ENCODE measurements at regions not wholly inside any gene's neighbourhood (a gene's known extent, or its start where the extent isn't known, plus 50 kb on each side); places are given as distances from the start of the nearest gene placed in this dataset.

DNA sequence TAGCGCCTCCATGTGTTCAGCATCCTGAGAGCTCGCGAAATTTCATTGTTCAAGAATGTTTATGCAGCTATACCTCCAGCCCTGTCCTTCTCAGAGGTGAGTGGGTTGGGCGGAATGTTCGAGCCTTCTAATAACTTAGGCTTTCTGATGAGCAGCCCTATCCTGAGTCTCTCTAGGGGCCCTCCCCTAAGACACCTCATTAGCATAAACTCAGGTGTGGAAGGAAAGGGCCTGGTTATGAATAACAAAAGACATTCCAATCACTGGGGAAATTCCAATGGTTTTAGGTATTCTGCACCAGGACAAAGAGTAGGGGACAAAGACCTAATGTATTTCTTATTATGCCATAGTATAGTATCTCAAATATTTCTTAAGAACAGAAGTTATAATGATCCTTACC, 138.1 kb upstream of the PDZRN3 start:
- intact Hi-C loops (cut with micrococcal nuclease) = no loop called here

DNA sequence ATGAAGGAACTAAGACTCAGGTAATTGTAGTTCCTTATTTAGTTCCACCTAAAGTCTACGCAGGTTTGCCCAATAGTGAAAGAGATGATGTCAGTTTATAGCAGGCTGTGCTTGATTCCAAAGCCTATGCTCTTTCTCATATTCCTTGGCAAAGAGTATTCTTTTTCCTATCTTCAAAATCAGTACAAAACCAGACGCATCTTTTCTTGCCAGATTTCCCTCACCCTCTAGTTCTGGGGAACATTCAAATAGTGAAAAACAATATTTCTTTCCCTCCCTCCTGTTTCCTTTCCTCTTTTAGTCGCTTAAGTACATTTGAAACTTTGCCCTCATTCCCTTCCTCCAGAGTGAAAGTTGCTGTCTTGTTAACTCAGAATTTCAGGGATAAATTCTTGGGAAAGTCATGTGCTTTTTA, 134.6 kb upstream of the PDZRN3 start:
- intact Hi-C loops (cut with micrococcal nuclease) = no loop called here

DNA sequence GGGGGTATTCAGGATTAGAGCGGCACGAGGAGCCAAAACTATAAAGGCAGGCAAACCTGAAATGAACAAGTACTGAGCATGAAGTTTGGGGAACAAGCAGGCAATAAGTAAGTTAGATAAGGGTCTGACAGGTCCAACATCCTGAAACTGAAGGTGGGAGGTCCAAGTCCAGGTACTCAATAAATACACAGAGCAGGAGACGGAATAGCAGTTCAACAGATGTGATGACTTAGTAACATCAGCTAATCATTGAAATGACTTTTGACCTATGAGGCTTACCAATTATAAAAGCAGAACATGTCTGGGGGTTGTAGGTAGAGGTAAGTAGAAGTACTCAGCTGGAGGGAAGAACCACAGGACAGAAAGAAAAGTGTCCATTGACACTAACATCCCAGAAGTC, 132.8 kb upstream of the PDZRN3 start:
- intact Hi-C loops (cut with micrococcal nuclease) = no loop called here

DNA sequence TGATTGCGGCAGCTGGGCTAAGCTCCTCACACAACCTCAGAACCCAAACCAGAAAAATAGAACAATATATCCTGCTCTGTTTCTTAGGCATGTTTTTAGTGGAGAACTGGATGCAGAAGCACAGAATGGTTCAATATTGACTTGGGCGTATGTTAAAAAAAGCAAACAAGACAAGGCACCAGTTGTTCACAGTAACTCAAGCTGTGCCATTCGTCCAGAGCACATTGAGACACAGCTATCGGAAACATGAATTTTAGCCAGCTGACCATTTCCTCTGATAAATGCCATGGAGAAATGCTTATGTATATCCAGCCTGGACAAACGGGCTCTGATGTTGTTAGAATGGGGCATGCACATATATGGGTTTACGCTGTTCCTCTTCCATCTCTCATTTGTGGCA, 129.2 kb upstream of the PDZRN3 start:
- intact Hi-C loops (cut with micrococcal nuclease) = no loop called here

DNA sequence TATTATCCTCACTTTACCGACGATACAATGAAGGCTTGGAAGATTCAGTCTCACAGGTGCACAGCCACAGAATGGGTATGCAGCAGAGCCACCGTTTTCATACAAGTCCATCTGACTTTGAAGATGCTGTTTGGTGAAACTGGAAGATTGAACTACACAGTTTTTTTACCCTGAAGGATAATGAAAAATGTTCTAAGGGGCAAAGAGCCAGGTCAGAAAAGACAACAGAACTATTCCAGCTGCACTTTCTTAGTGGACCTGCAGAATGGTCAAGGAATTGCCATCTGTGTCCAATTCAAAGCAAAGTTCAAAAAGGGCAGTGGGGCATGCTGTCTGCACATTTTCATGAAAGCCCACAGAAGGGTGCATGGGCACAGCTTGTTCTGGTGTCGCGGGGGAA, 127.6 kb upstream of the PDZRN3 start:
- intact Hi-C loops (cut with micrococcal nuclease) = no loop called here

DNA sequence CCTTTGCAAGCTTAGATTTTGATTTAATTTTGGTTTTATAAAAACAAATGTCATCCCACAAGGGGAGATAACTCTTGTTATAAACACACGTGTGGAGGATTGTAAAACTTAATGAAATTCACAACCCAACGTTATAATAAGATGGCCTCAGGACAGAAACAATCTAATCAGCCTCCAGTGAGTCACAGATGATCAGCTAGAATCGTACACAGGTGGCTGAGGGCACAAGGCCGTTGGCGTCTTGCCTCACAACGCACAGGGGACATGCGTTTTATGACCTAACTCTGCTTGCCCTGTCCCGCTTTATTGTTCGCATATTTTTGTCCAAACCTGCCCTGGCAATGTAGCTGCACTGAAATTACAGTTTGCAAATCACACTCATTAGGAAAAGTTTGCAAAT, 121.9 kb upstream of the PDZRN3 start:
- intact Hi-C loops (cut with micrococcal nuclease) = no loop called here

DNA sequence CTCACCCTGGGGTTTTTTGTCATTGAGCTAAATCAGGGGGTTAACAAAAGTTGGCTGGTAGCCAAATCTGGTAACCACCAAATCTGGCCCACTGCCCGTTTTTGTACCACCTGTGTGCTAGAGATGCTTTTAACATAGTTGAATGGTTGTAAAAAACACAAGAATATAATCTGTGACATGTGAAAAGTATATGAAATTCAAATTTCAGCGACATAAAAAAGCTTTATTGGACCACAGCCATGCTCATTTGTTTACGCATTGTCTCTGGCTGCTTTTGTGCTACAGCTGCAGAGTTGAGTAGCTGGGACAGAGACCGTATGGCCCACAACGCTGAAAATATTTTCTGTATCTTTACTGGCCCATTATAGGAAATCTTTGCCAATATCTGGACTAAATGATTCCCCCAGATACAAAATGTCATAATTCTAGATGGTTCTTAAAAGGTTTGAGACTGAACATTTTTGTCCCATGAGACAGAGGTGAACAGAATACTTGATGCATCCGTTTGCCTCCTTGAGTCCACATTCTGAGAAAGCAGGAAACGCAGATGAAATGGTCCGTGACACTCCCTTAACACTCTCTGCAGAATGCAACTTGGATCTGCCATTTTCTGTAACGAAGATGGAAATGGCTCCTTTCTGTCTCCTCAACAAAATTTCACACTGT, 120.9 kb upstream of the PDZRN3 start:
- intact Hi-C loops (cut with micrococcal nuclease) = no loop called here

DNA sequence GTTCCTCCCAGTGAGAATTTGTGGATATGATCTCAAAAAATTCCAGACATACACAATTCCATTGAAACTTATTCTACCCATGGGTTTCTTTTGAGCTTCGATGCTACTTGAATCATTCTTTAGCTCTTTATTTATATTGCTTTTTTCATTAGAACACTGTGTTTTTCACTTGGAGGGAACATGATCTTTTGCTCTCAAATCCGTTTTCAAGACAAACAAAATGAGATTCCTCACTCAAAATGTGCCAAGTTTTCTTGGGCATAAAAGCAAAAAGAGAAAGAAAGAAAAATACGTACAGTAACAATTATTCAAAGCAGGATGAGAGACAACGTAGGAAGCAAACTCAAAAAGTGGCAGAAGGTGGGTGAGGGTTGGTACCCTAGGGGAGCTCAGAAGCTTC, 118.8 kb upstream of the PDZRN3 start:
- intact Hi-C loops (cut with micrococcal nuclease) = no loop called here

DNA sequence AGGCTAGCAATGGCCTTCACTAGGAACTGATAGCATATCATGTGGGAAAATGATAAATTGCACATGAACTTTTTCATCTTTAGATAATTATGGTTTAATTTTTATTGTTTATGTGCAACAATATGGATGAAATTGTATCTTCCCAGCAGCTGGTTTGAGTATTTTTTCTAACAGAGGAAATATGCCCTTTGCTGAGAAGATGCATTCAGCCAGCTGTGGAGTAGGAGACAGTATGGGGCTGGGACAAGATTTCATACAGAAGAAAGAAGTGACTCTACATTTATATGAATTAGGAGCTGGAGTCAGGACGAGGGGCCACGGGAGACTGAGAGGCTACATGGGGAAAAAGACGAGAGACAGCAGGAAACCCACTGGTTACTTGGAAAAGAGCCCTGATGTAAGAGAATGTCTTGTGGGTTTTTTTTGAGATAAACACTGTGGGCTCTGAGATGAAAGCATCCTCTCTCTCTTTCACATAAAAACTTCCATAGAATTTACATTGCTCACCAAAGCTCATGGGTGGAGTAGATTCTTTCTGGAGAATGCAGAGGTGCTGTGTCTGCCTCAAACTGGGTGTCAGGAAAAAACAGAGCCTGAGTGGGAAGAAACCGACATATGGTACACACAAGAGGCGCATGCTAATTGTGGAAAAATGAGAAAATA, 115.2 kb upstream of the PDZRN3 start:
- intact Hi-C loops (cut with micrococcal nuclease) = no loop called here

DNA sequence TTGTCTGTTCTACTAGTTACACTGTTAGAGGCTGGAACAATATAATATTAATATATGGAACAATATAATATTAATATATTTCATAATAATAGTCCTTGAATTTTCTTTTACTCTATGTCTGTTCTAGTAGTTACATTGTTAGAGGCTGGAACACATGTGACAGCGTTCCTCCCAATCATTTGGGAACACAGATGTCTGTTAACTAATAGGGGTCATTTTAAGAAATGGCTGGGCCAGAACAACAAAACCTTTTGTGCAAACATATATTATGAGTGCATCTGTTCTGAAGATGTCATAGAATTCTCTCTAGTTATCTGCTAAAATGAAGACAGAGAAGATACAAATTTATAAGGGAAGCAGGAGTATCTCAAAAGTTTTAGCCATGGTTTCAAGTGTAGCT, 114.0 kb upstream of the PDZRN3 start:
- intact Hi-C loops (cut with micrococcal nuclease) = no loop called here

DNA sequence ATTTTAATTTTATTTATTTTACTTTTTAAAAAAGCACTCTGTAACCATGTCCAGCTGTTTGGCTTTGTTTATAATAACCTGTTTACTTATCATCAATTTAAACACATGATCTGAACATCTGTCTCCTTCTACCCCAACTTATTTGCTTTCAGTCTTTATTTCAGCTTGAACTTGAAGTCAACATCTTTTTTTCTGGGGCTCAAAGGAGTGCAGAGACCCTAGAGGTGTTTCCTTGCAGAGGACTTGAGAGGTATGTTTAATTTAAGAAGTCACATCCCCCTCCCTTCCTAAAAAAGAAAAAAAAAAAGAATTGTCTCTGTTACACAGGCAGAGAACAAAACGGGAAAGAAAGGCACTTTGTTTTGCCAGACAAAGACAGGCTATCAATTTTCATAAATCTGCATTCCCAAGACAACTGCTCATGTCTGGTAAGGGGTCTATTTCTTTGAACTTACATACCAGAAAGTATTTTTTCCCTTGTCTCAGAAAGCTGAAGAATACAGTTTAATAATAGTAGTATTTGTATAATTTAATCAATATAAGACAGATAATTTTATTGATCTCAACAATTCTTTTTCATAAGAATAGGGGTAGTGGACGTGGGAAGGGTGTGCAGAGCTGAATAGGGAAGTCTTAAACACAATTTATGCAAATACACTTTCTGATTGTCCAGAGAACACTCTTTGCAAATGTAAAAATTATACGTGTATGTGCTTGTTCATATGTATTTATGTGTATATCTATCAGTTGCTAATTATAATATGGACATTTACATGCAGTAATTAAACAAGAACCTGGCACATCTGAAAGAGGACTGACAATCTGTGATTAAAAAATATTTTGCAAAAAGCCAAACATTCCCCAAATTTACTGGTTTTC, 109.7 kb upstream of the PDZRN3 start:
- intact Hi-C loops (cut with micrococcal nuclease) = no loop called here

DNA sequence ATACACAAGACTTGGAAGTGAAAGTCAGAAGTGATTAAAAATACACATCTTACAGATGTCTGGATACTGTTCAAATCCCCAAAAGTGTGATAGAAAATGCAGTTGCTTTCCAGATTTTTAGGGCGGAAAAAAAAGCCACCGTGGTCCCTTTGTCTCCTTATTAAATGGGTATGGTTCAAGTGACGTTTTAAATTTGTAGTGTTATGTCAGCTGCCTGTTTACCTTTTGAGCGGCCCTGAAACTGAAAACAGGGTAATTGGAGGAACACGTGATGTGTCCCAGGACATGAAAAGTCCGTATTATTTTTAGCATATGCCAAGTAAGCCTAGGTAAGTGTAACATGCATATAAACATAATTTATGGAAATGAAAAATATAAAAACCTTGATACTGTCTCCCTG, 109.0 kb upstream of the PDZRN3 start:
- intact Hi-C loops (cut with micrococcal nuclease) = no loop called here

DNA sequence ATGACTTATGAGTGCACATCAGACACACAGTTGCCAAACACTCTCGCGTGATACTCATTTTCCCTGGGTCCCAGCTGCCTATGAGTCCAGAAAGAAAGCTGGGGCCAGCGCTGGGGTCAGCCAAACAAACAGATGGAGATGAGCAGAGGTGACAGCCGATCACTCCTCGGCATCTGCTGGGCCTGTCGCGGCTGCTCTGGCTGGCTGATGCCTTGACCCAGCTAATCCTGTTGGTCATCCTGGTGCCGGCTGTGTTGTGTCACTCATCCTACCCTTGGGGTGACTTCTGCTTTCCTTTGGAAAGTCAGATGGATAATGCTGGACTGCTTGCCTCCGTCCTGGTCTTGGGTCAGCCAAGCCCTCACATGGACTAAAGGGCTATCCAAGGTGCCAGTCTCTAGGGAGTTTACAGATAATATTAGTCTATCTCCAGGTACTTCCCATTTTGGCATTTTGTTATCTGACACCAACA, 105.3 kb upstream of the PDZRN3 start:
- intact Hi-C loops (cut with micrococcal nuclease) = no loop called here

DNA sequence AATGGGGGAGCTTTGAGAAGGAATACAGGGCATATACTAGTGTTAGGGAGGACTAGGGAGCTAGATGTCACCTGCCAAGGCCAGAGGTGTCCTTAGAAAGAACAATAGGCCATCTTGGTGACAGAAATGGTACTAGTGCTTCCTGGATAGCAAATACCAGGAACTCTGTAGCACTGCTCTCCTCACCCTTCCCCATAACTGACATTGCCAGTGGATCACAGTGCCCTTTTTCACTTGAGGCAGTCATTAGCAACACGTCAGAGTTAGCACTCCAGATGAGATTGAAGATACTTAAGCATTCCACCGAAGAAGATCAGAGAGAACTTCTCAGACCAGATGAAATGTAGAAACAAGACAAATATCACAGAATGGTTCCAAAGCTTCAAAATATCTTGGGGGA, 103.1 kb upstream of the PDZRN3 start:
- intact Hi-C loops (cut with micrococcal nuclease) = no loop called here

DNA sequence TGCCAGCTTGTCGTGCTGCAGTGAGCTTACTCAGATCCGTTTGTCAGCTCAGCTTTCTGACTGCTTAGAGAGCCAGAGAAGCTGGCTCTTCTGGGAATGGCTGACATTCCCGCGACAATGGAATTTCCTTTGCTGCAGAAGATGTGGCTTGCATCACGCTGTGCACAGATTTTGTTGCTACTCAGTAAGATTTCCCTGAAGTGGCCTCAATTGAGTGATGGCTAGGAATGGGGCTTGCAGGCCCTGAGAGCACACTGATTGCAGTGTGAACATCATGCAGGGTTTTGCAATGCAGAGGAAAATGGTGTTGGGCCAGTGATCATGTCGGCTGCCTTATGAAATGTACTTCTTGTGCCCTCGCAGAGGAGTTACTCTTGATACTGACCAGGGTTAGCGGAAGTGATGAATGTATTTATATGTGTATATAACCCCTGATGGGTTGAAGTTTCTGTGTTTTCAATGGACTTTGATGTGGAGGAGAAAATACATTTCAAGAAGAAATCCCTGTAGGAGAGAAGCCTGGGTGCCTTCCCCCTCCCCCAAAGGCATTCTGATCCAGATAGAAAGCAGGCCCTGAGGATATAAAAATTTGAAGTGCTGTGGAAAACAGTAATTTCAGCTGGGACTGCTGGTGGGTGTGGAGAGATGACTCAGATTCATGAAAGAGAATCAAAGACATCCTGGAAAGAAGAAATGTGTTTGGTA, 102.5 kb upstream of the PDZRN3 start:
- intact Hi-C loops (cut with micrococcal nuclease) = no loop called here

DNA sequence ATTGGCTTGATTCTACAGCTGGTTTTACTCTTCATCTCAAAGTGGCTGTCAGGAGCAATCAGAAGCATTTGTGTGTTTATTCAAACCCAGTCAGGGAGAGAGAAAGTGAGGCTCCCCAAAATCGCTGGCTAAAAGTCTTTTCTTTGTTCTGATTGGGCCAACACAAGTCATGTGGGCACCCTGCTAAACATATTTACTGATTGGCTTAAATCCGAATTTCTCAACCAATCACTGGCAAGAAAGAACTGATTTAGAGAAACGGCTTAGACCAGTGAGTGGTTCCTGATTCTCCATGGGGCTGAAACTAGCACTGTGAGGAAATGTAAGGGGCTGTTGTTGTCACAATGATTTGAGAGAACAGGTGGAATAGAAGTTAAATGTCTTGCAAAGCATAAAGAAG, 98.9 kb upstream of the PDZRN3 start:
- intact Hi-C loops (cut with micrococcal nuclease) = no loop called here

DNA sequence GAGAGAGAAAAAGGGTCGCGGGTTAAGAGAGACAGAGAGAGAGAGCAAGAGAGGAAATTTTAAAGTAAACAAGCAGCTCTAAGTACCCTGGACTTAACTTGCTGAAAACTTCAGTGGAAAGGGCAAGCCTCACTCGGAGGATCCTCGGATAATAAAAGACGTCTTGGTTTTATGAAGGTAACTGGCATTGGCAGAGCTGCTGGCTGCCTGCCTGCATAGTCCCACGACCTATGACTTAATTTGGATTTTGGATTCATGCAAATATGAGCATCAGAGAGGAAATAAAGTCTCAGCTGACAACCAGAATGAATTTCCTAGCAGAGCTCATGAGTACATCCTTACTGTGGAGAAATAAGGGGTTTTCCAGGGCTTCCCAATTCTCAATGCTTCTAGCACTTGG, 95.1 kb upstream of the PDZRN3 start:
- intact Hi-C loops (cut with micrococcal nuclease) = no loop called here

DNA sequence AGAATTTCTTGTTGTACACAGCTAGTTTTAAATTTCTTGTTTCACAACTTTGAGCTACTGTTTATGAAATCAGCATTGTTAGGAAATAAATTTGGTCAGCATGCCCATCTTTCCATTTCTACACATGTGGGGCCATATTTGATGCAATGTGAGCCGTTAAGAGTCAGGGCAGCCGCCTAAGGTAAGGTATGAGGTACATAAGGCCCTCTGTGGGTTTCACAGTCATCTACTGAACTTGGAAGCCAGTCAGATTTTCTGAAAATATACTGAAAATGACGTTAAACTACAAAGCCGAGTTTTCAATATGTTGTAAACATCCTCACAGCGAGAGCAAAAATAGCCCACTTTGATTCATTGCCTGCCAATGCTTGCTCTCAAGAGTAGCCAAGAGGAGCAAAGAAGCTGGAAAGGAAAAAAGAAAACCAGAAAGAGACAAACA, 94.7 kb upstream of the PDZRN3 start:
- intact Hi-C loops (cut with micrococcal nuclease) = no loop called here

DNA sequence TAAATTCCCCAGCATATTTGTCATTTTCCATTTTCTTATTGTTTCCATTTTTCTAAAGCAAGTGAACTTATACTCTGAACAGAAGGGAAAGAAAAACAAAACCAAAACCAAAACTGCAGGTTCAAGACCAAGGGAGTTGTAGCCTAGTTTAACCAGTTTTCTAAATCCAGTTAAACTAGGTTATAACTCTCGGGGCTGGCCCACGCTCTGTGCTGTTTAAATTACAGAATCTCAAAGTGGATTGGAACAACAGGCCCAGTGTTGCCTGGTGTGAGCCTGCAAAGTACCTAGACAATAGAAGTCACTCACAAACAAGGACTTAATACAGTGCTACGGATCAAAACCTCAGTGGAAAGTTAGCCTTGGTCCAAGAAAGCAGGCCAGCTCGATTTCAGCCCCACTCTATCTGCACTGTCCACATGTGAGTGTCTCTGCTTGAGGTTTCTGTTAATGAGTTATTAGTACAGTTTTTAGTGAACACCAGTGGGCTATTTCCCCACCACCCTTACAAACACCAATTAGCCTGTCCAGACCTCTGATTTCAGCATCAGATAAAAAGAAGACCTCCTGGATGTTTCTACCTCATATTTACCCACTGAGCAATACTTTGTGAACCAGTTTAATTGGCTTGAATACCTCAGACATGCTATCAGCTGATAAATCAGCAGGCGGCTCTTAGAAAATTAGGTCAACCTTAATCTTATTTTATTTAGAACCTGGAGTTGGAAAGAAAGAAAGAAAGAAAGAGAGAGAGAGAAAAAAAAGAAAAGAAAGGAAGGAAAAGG, 93.8 kb upstream of the PDZRN3 start:
- intact Hi-C loops (cut with micrococcal nuclease) = no loop called here

DNA sequence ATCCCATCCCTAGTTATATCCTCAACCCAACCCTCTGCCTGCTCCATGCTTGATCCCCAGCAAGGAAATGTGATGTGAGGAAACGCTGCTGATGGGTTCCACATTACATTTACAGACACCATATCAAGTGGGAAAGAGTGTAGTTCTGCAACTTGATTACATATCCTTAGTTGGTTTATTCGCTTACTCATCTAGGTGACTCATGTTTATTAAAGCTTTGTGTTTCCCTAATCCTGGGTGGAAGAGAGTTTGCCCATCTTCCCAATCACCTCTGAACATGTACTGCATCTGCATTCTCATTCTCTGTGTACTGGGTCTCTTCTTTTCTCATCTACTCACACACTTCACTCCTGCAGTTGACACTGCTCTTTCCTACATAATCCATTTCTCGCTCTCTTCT, 91.7 kb upstream of the PDZRN3 start:
- intact Hi-C loops (cut with micrococcal nuclease) = no loop called here

DNA sequence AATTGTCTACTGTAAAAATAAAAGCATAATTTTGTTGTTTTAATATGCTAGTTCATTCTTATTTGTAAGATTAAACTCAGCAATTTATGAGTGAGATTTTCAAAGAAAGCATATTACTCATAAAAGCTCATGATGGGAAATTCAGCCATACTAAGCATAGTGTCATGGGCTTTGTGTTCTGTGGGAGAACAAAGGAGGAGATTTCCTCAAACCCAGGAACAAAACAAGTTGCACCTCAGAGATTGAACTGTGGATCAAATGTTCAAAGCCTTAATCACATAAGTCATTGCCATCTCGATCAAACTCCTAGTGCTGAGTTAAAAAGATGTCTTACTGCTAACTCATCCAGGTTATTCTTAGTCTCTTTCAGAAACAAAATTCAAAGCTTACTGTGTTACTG, 85.6 kb upstream of the PDZRN3 start:
- intact Hi-C loops (cut with micrococcal nuclease) = no loop called here
